HCT116 (cell line): ENCODE measurements at regions not wholly inside any gene's neighbourhood (a gene's known extent, or its start where the extent isn't known, plus 50 kb on each side); places are given as distances from the start of the nearest gene placed in this dataset.

Experiments used
- CEBPB ChIP-seq: IDR thresholded peaks from 2 replicates; pipeline ENCODE4 v1.6.1; 2012; ENCODE audit warnings: low read depth
- EZH2 ChIP-seq: fragments of 200-600 bp; sonication (generic); IDR thresholded peaks from 2 replicates; pipeline ENCODE4 v1.6.1; 2017; ENCODE audit warnings: antibody characterized with exemption, mixed run types
- EZH2phosphoT487 ChIP-seq: fragments of 200-600 bp; IDR thresholded peaks from 2 replicates; pipeline ENCODE4 v1.6.1; 2018; ENCODE audit warnings: antibody characterized with exemption, borderline replicate concordance
- MAX ChIP-seq: IDR thresholded peaks from 2 replicates; pipeline ENCODE4 v1.6.1; 2012
- POLR2A ChIP-seq: IDR thresholded peaks from 2 replicates; pipeline ENCODE4 v1.7.0; 2011; ENCODE audit warnings: borderline replicate concordance; ENCODE audit not compliant: insufficient read depth, insufficient read length; ENCODE audit errors: extremely low read depth
- POLR2AphosphoS5 ChIP-seq: IDR thresholded peaks from 2 replicates; pipeline ENCODE4 v1.6.1; 2011; ENCODE audit warnings: mild to moderate bottlenecking, low read depth, low read length, moderate library complexity
- RAD21 ChIP-seq: IDR thresholded peaks from 2 replicates; pipeline ENCODE4 v1.6.1; 2012; ENCODE audit warnings: low read depth, mild to moderate bottlenecking
- SIN3A ChIP-seq: IDR thresholded peaks from 2 replicates; pipeline ENCODE4 v1.6.1; 2012; ENCODE audit warnings: low read depth
- SP1 ChIP-seq: IDR thresholded peaks from 2 replicates; pipeline ENCODE4 v1.6.1; 2012; ENCODE audit warnings: low read depth
- SRF ChIP-seq: IDR thresholded peaks from 2 replicates; pipeline ENCODE4 v1.6.1; 2012; ENCODE audit warnings: low read depth
- TCF7L2 ChIP-seq: IDR thresholded peaks from 2 replicates; pipeline ENCODE4 v1.7.0; 2011; ENCODE audit warnings: borderline replicate concordance, inconsistent platforms; ENCODE audit not compliant: insufficient read depth, insufficient read length; ENCODE audit errors: extremely low read depth
- ZFX ChIP-seq: fragments of 450-650 bp; IDR thresholded peaks from 2 replicates; pipeline ENCODE4 v1.6.1; 2017
- TF ChIP-seq, protein P1 (sequence below), 3 experiments: fragments of 200-600 bp in 1 of 3; sonication (generic) in 1 of 3; IDR thresholded peaks in 2 of 3; conservative IDR thresholded peaks in 1 of 3; 2 replicates each; pipeline ENCODE4 v1.5.1; 2012 to 2017; ENCODE audit warnings: low read depth in 2 of 3, low read length in 2 of 3, antibody characterized with exemption in 1 of 3, borderline replicate concordance in 1 of 3, control low read depth in 1 of 3, mild to moderate bottlenecking in 1 of 3, mixed read lengths in 1 of 3, mixed run types in 1 of 3, moderate library complexity in 1 of 3; ENCODE audit not compliant: insufficient read depth in 1 of 3
- TF ChIP-seq, protein P2 (sequence below): IDR thresholded peaks from 2 replicates; pipeline ENCODE4 v1.6.1; 2012; ENCODE audit warnings: low read depth

GRCh38 chr3:170638988-170639387, 53.1 kb upstream of the SLC7A14 start:
- no peak for TF ChIP-seq MAX
- no peak for TF ChIP-seq POLR2A
- TF ChIP-seq, protein P1, sequence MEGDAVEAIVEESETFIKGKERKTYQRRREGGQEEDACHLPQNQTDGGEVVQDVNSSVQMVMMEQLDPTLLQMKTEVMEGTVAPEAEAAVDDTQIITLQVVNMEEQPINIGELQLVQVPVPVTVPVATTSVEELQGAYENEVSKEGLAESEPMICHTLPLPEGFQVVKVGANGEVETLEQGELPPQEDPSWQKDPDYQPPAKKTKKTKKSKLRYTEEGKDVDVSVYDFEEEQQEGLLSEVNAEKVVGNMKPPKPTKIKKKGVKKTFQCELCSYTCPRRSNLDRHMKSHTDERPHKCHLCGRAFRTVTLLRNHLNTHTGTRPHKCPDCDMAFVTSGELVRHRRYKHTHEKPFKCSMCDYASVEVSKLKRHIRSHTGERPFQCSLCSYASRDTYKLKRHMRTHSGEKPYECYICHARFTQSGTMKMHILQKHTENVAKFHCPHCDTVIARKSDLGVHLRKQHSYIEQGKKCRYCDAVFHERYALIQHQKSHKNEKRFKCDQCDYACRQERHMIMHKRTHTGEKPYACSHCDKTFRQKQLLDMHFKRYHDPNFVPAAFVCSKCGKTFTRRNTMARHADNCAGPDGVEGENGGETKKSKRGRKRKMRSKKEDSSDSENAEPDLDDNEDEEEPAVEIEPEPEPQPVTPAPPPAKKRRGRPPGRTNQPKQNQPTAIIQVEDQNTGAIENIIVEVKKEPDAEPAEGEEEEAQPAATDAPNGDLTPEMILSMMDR (IDR thresholded peaks at IDR 0.05 in 2 of 3, conservative IDR thresholded peaks at IDR 0.05 in 1 of 3; ENCODE audit: borderline replicate concordance in 1 of 3, insufficient read depth in 1 of 3, low read depth in 2 of 3, low read length in 2 of 3): no peak
- TF ChIP-seq SP1: no peak
- TF ChIP-seq EZH2: no peak
- no peak for TF ChIP-seq POLR2AphosphoS5
- TF ChIP-seq TCF7L2: no peak
- TF ChIP-seq, protein P2, sequence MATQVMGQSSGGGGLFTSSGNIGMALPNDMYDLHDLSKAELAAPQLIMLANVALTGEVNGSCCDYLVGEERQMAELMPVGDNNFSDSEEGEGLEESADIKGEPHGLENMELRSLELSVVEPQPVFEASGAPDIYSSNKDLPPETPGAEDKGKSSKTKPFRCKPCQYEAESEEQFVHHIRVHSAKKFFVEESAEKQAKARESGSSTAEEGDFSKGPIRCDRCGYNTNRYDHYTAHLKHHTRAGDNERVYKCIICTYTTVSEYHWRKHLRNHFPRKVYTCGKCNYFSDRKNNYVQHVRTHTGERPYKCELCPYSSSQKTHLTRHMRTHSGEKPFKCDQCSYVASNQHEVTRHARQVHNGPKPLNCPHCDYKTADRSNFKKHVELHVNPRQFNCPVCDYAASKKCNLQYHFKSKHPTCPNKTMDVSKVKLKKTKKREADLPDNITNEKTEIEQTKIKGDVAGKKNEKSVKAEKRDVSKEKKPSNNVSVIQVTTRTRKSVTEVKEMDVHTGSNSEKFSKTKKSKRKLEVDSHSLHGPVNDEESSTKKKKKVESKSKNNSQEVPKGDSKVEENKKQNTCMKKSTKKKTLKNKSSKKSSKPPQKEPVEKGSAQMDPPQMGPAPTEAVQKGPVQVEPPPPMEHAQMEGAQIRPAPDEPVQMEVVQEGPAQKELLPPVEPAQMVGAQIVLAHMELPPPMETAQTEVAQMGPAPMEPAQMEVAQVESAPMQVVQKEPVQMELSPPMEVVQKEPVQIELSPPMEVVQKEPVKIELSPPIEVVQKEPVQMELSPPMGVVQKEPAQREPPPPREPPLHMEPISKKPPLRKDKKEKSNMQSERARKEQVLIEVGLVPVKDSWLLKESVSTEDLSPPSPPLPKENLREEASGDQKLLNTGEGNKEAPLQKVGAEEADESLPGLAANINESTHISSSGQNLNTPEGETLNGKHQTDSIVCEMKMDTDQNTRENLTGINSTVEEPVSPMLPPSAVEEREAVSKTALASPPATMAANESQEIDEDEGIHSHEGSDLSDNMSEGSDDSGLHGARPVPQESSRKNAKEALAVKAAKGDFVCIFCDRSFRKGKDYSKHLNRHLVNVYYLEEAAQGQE: no peak
- TF ChIP-seq ZFX: no peak
- TF ChIP-seq SRF: no peak
- no peak for TF ChIP-seq RAD21
- TF ChIP-seq CEBPB: no peak
- no peak for TF ChIP-seq EZH2phosphoT487
- no peak for TF ChIP-seq SIN3A
